ENCODE measurements at regions not wholly inside any gene's neighbourhood (a gene's known extent, or its start where the extent isn't known, plus 50 kb on each side); places are given as distances from the start of the nearest gene placed in this dataset.
"Not testable (repeated sequence)": the region's sequence is repeated elsewhere in the genome, so short reads cannot be mapped to it uniquely, and the experiment has no call there.

DNA sequence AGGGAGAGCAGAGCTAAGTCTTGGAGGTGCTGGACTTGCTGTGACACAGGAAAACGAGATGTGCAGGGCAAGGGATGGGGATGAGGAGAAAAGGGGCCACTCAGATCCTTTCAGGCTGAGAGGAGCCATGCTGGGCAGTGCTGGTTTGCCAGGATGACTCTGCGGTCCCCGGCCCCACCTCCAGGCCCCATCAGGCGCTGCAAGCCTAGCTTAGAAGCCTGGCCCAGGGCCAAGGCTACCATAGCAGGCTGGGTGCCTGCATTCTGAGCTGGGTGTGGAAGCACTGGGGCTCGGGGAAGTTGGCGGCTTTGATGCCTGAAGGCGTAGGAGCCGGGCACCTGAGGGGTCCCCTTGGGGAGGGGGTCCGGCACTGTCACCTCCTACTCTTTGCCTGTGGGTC lies 341.2 kb upstream of the USP9Y start:
- DNase-seq (ENCODE audit: low read depth in 2 of 2) = no peak

DNA sequence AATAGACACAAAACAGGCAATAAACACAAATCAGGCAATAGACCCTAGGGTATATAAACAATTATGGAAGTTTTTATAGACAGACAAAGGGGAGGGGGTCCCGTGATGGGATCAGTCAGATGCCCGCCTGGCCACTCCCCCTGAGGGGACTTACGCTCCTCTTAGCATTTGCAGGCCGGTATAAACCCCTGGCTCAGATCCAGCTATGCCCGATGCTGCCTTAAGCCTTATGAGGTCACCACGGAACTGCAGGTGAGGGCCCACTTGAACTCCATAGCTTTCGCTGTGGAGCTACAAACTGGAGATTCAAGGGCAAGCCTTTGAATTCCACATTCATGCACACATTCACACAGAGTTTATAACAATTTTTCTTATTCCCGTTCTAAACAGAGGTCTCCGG lies 340.5 kb upstream of the USP9Y start:
- no peak for DNase-seq (ENCODE audit: low read depth in 2 of 2)

DNA sequence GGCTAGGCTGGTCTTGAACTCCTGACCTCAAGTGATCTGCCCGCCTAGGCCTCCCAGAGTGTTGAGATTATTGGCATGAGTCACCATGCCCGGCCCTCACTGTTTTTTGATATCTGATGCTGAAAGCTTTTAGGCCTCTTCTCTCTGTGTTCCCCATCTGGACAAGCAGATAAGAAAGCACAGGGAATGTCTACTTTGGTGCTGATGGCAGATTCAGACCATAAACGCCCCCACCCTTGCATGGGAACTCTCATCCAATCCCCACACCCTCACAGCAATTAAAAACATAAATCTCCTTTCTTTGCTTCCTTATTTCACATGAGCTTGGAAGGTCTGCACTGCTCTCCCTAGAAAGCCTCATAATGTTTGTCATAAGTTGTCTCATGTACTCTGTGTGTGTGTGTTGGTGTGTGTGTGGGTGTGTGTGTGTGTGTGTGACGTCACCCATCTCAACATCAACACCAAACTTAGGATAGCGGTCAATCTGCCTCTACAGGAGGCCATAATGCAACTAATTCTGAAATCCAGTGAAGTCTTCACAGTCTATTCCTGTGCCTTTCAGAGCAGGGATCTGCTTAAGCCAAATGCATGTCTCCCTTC lies 335.6 kb upstream of the USP9Y start:
- DNase-seq (ENCODE audit: low read depth in 2 of 2) = no peak

DNA sequence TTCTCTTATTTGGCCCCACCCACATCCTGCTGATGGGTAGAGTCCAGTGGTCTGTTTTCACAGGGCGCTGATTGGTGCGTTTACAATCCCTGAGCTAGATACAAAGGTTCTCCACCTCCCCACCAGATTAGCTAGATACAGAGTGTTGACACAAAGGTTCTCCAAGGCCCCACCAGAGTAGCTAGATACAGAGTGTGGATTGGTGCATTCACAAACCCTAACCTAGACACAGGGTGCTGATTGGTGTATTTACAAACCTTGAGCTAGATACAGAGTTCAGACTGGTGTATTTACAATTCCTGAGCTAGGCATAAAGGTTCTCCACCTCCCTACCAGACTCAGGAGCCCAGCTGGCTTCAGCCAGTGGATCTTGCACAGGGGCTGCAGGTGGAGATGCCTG lies 326.4 kb upstream of the USP9Y start:
- DNase-seq (ENCODE audit: low read depth in 2 of 2) = not testable (repeated sequence)

DNA sequence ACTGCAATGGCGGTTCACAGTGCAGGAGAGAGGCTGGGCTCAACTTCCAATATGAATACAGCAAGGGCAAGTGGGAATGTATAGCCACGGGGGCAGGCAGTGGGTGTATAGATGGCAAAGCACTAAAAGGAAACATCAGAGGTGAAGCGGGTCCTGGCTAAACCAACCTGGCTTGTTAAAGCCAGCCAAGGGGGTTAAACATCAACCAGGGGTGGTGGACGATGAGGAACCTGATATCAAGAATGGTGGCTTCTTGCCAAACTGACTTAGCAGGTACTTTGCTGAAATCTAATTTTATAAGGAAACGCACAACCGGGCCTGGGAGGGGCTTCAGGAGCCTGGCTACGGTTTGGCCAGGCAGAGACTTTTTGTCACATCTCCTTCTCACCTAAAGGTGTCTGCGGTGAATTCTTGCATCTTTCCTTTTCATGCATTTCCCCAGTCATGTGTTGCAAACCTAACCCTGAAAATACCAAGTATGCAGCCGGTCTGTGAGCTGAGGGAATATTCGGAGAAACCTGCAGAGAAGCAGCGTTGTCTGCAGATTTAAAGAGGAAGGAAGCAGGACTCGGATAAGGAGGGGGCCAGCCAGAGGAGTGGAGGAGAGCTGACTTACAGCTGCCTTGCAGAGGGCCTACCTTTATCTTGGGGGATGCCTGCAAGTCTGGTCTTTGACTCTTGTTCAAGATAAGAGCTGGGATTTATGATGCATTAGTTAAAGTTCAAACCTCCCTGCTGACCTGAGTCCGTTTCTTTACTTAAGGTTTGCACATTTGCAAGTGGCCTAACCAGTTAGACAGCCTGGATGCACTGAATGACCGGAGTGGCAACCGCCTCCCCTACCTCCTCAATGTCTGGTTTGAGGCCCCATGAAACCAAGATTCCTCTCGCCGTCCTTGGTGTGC lies 309.1 kb upstream of the USP9Y start:
- not testable (repeated sequence) for DNase-seq (ENCODE audit: low read depth in 2 of 2)

DNA sequence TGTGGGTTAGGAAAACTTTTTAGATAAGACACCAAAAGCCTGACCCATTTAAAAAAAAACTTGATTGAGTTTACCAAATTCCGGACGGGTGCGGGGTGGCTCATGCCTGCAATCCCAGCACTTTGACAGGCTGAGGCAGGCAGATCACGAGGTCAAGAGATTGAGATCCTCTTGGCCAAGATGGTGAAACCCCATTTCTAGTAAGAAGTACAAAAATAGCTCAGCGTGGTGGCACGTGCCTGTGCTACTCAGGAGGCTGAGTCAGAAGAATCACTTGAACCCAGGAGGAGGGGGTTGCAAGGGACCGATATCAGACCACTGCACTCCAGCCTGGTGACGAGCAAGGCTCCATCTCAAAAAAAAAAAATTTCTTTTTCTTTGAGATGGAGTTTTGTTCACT lies 307.8 kb upstream of the USP9Y start:
- no peak for DNase-seq (ENCODE audit: low read depth in 2 of 2)

DNA sequence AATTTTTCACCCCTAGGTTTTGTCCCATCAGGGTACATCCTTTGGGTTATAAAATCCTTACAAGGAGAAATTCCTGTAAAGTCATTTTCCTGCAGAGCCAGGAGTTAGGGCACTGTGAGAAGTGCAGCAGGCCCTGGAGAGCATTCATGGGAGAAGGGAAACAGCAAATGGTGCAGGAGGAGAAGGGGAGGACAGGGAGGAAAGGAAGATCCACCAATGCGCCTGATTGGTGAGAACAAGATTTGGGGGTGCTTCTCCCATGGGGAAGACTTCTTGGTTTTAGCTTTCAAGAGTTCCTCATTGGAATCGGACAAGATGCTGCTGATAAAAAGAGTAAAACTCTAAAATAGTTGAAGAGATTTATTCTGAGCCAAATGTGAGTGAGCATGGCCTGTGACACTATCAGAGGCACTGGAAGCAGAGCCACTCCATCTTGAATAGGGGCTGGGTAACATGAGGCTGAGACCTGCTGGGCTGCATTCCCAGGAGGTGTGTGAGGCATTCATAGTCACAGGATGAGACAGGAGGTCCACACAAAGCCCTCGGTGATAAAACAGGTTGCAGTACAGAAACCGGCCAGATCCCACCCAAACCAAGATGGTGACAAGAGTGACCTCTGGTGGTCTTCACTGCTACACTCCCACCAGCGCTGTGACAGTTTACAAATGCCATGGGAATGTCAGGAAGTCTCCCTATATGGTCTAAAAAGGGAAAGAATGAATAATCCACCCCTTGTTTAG lies 305.5 kb upstream of the USP9Y start:
- DNase-seq (ENCODE audit: low read depth in 2 of 2) = not testable (repeated sequence)

DNA sequence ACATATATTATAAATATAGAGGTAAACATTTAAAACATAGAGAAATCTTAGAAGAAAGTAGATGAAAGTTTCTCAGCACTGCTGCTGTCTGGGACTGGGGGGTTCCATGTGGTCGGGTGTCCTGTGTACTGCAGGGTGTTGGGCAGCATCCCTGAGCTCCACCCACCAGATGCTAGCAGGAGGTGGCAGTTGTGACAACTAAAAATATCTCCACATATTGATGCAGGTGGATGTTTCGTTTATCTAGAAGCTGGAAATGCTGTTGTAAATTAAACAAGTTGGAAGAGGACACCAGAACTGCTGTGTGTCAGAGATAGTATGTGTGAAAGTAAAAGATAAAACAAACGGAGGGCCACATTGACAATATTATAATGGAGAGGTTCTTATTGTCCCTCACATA lies 297.1 kb upstream of the USP9Y start:
- DNase-seq (ENCODE audit: low read depth in 2 of 2) = no peak

DNA sequence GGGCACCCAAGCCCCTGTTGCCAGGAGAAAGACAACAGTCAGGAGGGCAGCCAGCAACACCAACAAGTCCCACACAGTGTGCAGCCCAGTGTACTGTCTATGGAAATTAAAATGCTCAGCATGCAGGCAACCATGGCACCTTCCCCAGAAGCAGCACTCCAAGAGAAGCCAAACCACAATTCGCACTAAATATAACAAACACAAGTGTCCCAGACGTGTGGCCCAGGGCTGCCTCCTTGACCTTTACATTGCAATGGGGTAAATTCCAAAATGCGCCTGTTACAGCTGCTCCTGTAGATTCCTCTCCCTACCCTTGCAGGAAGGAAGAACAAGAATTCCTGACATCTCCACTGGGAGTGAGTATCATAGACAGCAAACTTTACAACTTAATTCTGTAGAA lies 292.8 kb upstream of the USP9Y start:
- DNase-seq (ENCODE audit: low read depth in 2 of 2) = no peak

DNA sequence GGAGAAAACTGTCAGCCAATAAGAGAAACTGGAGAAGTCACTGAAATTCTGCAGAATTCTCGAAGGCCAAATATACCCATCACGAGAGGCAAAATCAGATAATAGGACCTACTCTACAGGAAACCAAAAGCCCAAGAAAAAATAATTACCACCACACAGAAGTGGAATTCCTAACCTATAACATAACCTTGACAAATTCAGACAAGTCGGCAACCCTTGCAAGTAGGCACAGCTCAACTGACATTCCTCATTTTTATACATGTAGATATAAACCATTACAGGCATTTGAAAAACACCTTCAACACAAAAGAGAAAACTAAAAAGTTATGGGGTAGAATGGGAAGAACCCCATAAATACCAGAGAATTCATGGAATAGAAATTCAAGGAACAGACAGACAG lies 290.3 kb upstream of the USP9Y start:
- DNase-seq (ENCODE audit: low read depth in 2 of 2) = no peak

DNA sequence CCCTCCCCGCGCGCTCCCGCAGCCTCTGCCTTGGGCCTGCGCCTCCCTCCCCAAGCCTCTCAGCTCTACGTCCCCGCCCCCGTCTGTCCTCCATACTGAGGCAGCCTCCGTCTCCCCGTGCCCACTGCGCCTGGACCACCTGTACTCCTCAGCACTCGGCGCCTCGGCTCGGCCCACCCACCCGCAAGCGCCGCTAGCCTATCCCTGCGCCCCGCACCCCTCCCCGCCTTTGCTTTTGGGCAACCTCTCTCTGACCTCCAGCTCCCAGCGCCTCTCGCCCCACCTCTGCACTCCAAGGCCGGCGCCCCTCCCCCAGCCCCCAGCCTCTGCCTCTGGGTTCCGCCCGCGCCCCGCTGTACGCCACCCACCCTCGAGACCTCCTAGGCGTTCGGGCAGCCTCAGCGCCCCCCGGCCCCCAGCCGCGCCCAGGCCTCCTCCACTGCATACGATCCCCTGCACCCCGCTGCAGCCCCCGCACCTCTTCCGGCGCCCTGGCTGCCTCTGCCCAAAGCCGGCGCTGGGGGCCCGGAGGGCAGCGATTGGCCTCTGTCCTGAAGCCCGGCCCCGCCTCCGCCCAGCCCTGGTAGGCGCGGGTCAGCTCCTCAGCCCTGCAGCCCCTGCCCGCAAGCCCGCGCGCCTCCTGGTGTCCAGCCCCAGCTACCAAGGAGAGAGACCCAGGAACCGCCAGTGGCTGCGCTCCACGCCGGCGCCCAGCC lies 279.8 kb upstream of the USP9Y start:
- no peak for DNase-seq (ENCODE audit: low read depth in 2 of 2)

DNA sequence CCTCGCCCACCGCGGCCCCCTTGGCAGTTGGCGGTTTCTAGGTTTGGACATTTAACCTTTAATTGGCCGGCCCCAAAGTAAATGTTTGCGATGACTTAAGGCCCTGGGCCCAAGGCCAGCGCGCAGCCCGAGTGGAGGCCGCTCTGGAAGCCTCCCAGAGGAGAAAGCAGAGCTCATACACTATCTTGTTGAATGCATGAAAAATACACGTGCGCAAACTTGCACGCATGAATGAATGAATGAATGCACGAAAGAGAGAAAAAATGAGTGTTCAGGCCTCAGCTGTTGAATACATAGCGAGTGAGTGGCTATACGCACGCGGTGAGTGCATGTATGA lies 279.3 kb upstream of the USP9Y start:
- DNase-seq (ENCODE audit: low read depth in 2 of 2) = no peak

DNA sequence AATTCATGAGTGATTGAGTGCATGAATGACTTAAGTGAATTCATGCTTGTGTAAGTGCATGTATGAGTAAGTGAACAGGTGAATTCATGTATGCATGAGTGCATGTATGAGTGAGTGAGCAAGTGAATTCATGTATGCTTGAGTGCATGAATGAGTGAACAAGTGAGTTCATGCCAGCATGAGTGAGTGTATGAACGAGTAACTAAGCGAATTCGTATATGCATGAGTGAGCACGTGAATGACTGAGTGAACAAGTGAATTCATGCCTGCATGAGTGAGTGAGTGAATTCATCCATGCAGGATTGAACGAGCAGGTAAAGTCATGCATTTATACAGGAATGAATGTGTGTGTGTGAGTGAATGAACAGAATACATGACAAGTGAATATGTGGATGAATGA lies 278.5 kb upstream of the USP9Y start:
- no peak for DNase-seq (ENCODE audit: low read depth in 2 of 2)

DNA sequence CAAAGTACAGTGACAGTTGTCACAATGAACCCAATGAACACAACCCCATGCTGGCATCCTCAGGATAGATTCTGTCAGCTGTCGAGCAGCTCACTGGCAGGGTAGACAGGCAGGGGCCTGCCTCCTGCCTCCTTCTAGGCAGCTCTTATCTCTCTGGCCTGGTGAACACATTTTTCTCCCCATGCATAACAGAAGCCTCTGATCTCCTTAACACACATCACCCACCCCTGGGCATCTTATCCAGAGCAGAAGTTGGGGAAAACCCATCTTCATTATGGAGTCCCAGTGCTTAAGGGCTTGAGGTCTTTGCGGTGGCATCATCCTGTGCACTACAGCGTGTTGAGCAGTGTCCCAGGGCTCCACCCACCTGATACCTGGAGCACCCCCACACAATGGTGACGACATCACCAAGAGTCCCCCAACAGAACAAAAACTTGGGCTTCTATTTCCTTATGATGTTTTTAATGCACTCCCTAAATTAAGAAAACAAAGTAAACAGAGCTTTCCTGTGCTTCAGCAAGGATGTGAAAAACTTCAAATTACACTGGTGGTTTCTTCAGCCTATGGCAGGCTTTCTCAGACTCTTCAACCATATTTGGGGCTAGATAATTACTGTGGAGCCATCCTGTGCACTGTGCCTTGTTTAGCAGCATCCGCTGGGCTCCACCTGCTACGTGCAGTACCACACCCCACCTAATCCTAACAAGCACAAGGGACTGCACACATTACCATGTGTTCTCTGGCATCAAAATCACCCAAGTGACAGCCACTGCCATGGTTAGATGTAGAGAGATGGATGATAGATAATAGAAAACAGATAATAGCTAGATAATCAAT lies 277.4 kb upstream of the USP9Y start:
- no peak for DNase-seq (ENCODE audit: low read depth in 2 of 2)

DNA sequence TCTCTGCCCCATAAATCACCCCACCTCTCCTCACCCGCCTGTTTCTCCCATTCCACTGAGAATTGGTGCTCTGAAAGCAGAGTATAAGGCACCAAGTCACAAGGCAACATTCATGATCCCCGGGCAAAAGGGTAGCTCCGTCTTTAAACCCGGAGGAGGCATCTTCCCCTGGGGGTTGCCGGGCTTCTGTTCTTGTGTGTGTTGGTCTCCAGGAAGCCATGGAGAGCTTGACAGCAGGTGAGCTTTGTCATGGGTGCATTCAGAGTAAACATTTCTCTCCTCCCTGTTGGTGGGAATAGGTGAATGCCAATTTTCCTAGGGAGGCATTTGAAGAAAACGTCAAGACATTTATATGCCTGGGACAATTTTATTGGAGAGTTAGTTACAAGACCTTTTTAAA lies 275.5 kb upstream of the USP9Y start:
- no peak for DNase-seq (ENCODE audit: low read depth in 2 of 2)

DNA sequence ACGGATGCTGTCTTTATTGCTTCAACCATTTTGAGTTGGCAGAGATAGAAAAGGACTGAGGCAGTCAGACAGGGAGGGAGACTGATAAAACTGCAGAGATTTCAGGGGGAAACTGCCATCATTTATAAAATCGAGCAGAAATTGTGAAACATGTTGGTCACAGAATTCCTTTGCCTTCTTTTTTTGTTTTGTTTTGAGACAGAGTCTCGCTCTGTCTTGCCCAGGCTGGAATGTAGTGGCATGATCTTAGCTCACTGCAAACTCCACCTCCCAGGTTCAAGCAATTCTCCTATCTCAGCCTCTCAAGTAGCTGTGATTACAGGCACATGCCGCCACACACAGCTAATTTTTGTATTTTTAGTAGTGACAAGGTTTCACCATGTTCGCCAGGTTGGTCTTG lies 273.7 kb upstream of the USP9Y start:
- no peak for DNase-seq (ENCODE audit: low read depth in 2 of 2)

DNA sequence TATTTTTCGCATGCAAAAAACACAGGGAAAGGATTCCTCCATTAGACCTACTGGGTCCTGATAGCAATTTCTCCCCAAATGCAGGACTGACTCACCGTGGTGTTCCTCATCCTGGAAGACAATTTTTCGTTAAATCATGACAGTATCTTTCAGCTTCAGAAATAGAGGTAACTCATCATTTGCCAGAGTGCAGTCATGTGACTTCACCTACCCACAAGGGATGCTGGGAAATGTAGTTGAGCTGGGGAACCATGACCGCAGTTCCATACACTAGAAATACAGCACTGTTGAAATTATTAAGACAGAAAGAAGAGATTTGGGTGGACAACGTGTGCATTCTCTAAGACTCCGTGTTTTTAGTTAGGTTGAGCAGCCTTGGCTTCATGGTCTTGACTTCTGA lies 269.5 kb upstream of the USP9Y start:
- no peak for DNase-seq (ENCODE audit: low read depth in 2 of 2)

DNA sequence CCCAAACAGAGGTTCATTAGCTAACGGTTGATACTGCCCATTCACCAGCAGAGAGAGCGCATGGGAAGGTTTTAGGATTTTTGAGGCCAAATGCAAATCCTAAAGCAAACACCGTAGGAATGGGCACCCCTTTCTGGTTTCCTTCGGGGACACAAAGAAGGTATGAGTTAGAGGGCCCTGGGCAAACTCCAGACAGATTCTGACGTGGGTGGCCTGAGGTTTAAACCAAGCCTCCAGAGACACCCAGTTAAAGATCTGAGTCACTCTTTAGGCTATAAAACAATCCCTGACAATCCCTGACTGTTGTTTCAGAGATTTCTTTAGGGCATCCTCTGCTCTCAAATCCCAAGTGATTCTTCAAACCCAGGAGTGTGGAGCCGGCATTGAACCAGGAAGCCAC lies 262.2 kb upstream of the USP9Y start:
- DNase-seq (ENCODE audit: low read depth in 2 of 2) = not testable (repeated sequence)

DNA sequence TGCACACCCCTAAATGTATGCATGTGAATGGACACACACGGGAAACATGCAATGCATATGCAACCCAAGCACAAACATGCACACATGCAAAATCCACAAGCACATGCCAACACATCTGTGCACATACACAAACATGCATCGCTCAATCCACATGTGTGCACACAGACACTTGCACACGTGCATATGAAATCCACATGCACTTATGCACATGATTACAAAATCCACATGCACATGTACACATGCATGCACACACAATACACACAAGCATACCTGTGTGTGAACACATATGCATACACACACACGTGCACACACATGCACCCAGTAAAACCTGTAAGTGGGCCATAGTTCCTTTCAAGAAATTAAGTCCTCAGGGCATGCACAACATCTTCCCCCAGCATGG lies 256.8 kb upstream of the USP9Y start:
- no peak for DNase-seq (ENCODE audit: low read depth in 2 of 2)

DNA sequence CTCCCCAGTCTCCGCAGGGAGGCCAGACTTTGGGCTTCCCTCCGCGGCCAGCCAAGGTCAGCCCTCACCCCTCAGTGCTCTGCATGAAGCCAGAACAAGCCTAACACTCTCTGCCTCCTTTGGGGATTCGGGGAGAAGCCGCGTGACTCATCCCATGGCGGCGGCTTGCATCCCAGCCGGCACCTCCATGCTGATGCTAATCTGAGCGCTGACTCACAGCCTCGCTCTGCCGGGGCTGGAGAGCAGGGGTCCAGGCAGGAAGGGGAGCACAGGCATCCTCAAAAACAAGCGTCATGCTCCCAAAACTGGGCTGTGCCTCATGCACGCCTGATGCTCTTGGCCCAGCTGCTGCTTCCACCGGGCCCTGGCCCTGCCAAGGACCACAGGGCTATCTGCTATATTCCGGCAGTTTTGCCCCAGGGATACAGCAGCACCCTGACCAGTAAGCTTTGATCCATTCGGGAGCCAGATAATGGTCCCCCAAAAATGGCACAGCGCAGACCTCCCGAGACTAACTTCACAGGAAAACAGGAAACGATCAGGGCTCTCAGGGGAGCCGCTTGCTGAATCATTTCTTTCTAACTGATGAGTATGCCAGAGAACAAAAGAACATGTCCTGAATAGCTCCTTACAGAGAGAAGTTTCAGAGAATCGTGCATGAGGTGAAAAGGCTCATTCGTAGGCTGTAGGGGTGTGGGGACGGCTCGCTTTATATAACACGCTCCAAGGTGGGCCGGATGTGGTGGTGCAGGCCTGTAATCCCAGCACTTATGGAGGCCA lies 254.4 kb upstream of the USP9Y start:
- DNase-seq (ENCODE audit: low read depth in 2 of 2) = not testable (repeated sequence)

DNA sequence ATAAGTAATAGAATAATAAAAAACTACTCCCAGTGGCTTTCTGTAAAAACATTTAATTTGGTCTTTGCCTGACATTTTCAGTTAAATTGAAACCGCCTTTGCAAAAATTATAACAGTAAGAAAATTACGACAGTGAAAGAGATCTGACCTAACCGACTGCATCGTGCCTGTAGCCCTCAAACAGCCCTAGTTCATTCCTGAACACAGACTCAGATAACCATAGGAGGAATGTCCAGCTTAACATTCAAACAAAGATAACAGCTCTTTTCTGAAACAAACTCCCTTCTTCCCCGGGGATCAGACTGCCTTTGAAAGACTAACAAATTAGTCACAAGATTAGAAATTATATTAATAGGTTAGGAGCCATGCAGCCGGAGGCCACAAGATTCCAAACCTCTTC lies 252.5 kb upstream of the USP9Y start:
- DNase-seq (ENCODE audit: low read depth in 2 of 2) = not testable (repeated sequence)
